HepG2 (cell line): ENCODE measurements at regions not wholly inside any gene's neighbourhood (a gene's known extent, or its start where the extent isn't known, plus 50 kb on each side); places are given as distances from the start of the nearest gene placed in this dataset.
"Not testable (repeated sequence)": the region's sequence is repeated elsewhere in the genome, so short reads cannot be mapped to it uniquely, and the experiment has no call there.

Experiments used
- ATAC-seq: fragments of 200-7000 bp; cut with Tn5 transposase; 3 replicates; pipeline ENCODE4 v1.9.1; 2020; ENCODE audit warnings: mild to moderate bottlenecking, moderate library complexity
- BruUV-seq: library from RNA; stranded (reverse); fragments of 400-500 nt; replicated peaks from 2 replicates; lab custom pipeline; 2021; lab: Mats Ljungman, UMichigan
- CTCF ChIA-PET: fragments of 300-600 bp; formaldehyde crosslinking; extraction: SDS; loops from one replicate; lab custom pipeline; 2021; ENCODE audit warnings: low total read pairs, inconsistent platforms, low intra/inter-chr PET ratio; lab: Yijun Ruan, JAX
- POLR2A ChIA-PET: fragments of 350-600 bp; sonication (Branson Sonifier 250); formaldehyde crosslinking; loops from one replicate; lab custom pipeline; 2020; ENCODE audit warnings: antibody characterized with exemption, inconsistent platforms; lab: Yijun Ruan, JAX
- DNase-seq: peaks from one replicate; pipeline ENCODE4 v3.0.0-alpha.2; 2015; ENCODE audit warnings: low spot score
- FAIRE-seq: peaks from 3 replicates; lab custom pipeline; 2011; peaks lifted over from hg19 to GRCh38; lab: Jason Lieb, UNC
- H2AFZ ChIP-seq: one replicate; pipeline ENCODE4 v1.6.1; 2011; ENCODE audit warnings: low read length, inconsistent platforms
- H3K27ac ChIP-seq: fragments of 300-600 bp; 3 replicates; pipeline ENCODE4 v1.8.0; 2011; ENCODE audit warnings: mixed run types, mild to moderate bottlenecking, mixed read lengths, low read length, inconsistent platforms; ENCODE audit not compliant: insufficient read depth; ENCODE audit errors: extremely low read length
- H3K27me3 ChIP-seq, 2 experiments: fragments of 200-600 bp in 1 of 2; 2 replicates in 1 of 2; 3 replicates in 1 of 2; pipeline versions ENCODE4 v1.6.0 to v1.8.0; 2011; ENCODE audit warnings: low read length in 2 of 2, mild to moderate bottlenecking in 2 of 2, moderate library complexity in 2 of 2, inconsistent platforms in 1 of 2; ENCODE audit not compliant: insufficient read depth in 2 of 2, control insufficient read depth in 1 of 2
- H3K36me3 ChIP-seq, 2 experiments: fragments of 200-600 bp in 1 of 2; replicated peaks in 1 of 2; 2 replicates in 1 of 2; 3 replicates in 1 of 2; pipeline versions ENCODE4 v1.5.1 to v1.8.0; 2011; ENCODE audit warnings: low read length in 2 of 2, inconsistent platforms in 1 of 2; ENCODE audit not compliant: insufficient read depth in 2 of 2, control insufficient read depth in 1 of 2
- H3K4me1 ChIP-seq: 2 replicates; pipeline ENCODE4 v1.5.1; 2012; ENCODE audit warnings: low read length, inconsistent platforms; ENCODE audit not compliant: insufficient read depth
- H3K4me2 ChIP-seq: 2 replicates; pipeline ENCODE4 v1.6.0; 2011; ENCODE audit warnings: low read depth, low read length, inconsistent platforms
- H3K4me3 ChIP-seq, 3 experiments: fragments of 200-600 bp in 1 of 3; sonication (generic), shearing (Covaris generic) in 1 of 3; replicated peaks in 1 of 3; 2 replicates each; pipeline ENCODE4 v1.5.1; 2011 to 2016; ENCODE audit warnings: low read length in 3 of 3, inconsistent platforms in 2 of 3, low read depth in 2 of 3, mild to moderate bottlenecking in 2 of 3, control low read depth in 1 of 3, mixed read lengths in 1 of 3; ENCODE audit not compliant: insufficient read depth in 1 of 3
- H3K79me2 ChIP-seq: one replicate; pipeline ENCODE4 v1.6.1; 2011; ENCODE audit warnings: low read length, inconsistent platforms; ENCODE audit not compliant: insufficient read depth
- H3K9ac ChIP-seq: 2 replicates; pipeline ENCODE4 v1.6.0; 2011; ENCODE audit warnings: mild to moderate bottlenecking, low read depth, low read length, inconsistent platforms; ENCODE audit not compliant: insufficient read depth
- H3K9me3 ChIP-seq: 2 replicates; pipeline ENCODE4 v1.5.1; 2012; ENCODE audit warnings: mild to moderate bottlenecking, low read length
- H4K20me1 ChIP-seq: 2 replicates; pipeline ENCODE4 v1.6.0; 2011; ENCODE audit warnings: inconsistent platforms, mild to moderate bottlenecking, low read length, moderate library complexity; ENCODE audit not compliant: insufficient read depth
- IKZF1 ChIP-seq: fragments of 450-650 bp; IDR thresholded peaks from 2 replicates; pipeline ENCODE4 v1.7.1; 2016
- KLF16 ChIP-seq, 2 experiments: sonication (generic) in 1 of 2; formaldehyde crosslinking in 1 of 2; IDR thresholded peaks; 2 replicates each; pipeline versions ENCODE4 v1.6.1 to v1.8.0; 2016 to 2023; ENCODE audit warnings: missing genetic modification reagents in 2 of 2, missing compliant biosample characterization in 1 of 2
- MTA1 ChIP-seq: sonication (generic); formaldehyde crosslinking; IDR thresholded peaks from 2 replicates; pipeline ENCODE4 v1.4.0; 2020; ENCODE audit warnings: missing genetic modification reagents, mild to moderate bottlenecking, borderline replicate concordance
- MXD3 ChIP-seq: IDR thresholded peaks from 2 replicates; pipeline ENCODE4 v1.6.1; 2016; ENCODE audit warnings: mild to moderate bottlenecking, missing biosample characterization, missing genetic modification reagents
- PATZ1 ChIP-seq: sonication (generic); formaldehyde crosslinking; IDR thresholded peaks from 2 replicates; pipeline ENCODE4 v1.4.0; 2020; ENCODE audit warnings: missing genetic modification reagents
- PHF5A ChIP-seq: IDR thresholded peaks from one replicate; pipeline ENCODE4 v1.6.1; 2018; ENCODE audit warnings: low read depth, missing genetic modification reagents; ENCODE audit not compliant: unreplicated experiment
- SNAPC5 ChIP-seq: sonication (generic); formaldehyde crosslinking; IDR thresholded peaks from 2 replicates; pipeline ENCODE4 v1.8.1; 2023; ENCODE audit warnings: mild to moderate bottlenecking, missing genetic modification reagents, borderline replicate concordance
- ZFP37 ChIP-seq: sonication (generic); formaldehyde crosslinking; IDR thresholded peaks from 2 replicates; pipeline ENCODE4 v1.4.0; 2020; ENCODE audit warnings: missing genetic modification reagents, borderline replicate concordance
- ZNF276 ChIP-seq: sonication (generic); formaldehyde crosslinking; IDR thresholded peaks from 2 replicates; pipeline ENCODE4 v1.4.0; 2020; ENCODE audit warnings: mild to moderate bottlenecking, low read depth, missing genetic modification reagents
- ZNF329 ChIP-seq: sonication (generic); formaldehyde crosslinking; IDR thresholded peaks from 2 replicates; pipeline ENCODE4 v1.9.0; 2021; ENCODE audit warnings: low read depth, mild to moderate bottlenecking, missing genetic modification reagents
- ZNF710 ChIP-seq: sonication (generic); formaldehyde crosslinking; IDR thresholded peaks from 2 replicates; pipeline ENCODE4 v1.5.0; 2020; ENCODE audit warnings: mild to moderate bottlenecking, missing genetic modification reagents, borderline replicate concordance
- WGBS: methylation state at CpG from one replicate; pipeline ENCODE4 v1.1.6; 2017; ENCODE audit warnings: low lambda C conversion rate; 5-methylcytosine and 5-hydroxymethylcytosine counted together
- in situ Hi-C: cut with HindIII; loops from 2 replicates; pipeline ENCODE4 v1.10.0; 2017; ENCODE audit warnings: low pct_unique_long_range_greater_than_20kb; ENCODE audit not compliant: extremely low pct_ligation_motif_present
- intact Hi-C: fragments of 100-400 bp; cut with micrococcal nuclease; formaldehyde crosslinking; loops from one replicate; pipeline ENCODE4 v1.10.0; 2022; ENCODE audit not compliant: unreplicated experiment

- Histone ChIP-seq H3K27ac (no peak overlapping the region), H3K36me3 (no peaks in the 10 kb centered on the region), H3K4me3 (no peak overlapping the region), H2AFZ (no peak overlapping the region), H3K9ac (no peak overlapping the region), H3K79me2 (no peaks in the 10 kb centered on the region), H3K9me3 (no peaks in the 10 kb centered on the region), H3K4me2 (no peak overlapping the region), H3K27me3 (peaks cover 1 to 7% of the 10 kb centered on the region in 2 experiments; a peak in 4 of 5 replicates), H3K4me1 (no peaks in the 10 kb centered on the region), H4K20me1 (no peaks in the 10 kb centered on the region)
- WGBS, result 4% methylated on average over 5 of the region's 5 CpGs
- ChIA-PET POLR2A (no interaction called here), CTCF (no interaction called here)
- FAIRE-seq, result no peak
- TF ChIP-seq PHF5A (CRISPR knock-in tag) (no peak), IKZF1 (no peak), MXD3 (CRISPR knock-in tag) (no peak), SNAPC5 (no peak), ZNF329 (no peak), KLF16 (CRISPR knock-in tag; IDR thresholded peaks at IDR 0.05) (no peak), ZNF276 (no peak), ZFP37 (CRISPR knock-in tag) (no peak), ZNF710 (CRISPR knock-in tag) (no peak), PATZ1 (CRISPR knock-in tag) (no peak), MTA1 (CRISPR knock-in tag) (no peak)
- in situ Hi-C loops, result no loop called here
- intact Hi-C loops, result no loop called here
- no TSS peak for BruUV-seq
- no peak for DNase-seq
- no peak for ATAC-seq
Observed at GRCh38 chr2:95674186-95674585, 82.4 kb downstream of the TRIM43 start.

GRCh38 chr2:95676573-95676972, 84.8 kb downstream of the TRIM43 start:
- H4K20me1 ChIP-seq, H3K4me1 ChIP-seq, intact Hi-C loops, in situ Hi-C loops, H3K9ac ChIP-seq, FAIRE-seq, H3K4me3 ChIP-seq, H3K9me3 ChIP-seq, BruUV-seq, H3K4me2 ChIP-seq, CTCF ChIA-PET, H2AFZ ChIP-seq, ATAC-seq, POLR2A ChIA-PET, H3K27ac ChIP-seq, H3K27me3 ChIP-seq, H3K36me3 ChIP-seq, DNase-seq, H3K79me2 ChIP-seq: not testable (repeated sequence)
- 3% methylated on average over 1 of the region's 1 CpG for WGBS
